ENCODE measurements at regions not wholly inside any gene's neighbourhood (a gene's known extent, or its start where the extent isn't known, plus 50 kb on each side); places are given as distances from the start of the nearest gene placed in this dataset.

GRCh38 chr20:21653628-21654027 is 51.8 kb upstream of the PAX1 start:
- DNase-seq (ENCODE audit: low read depth, low spot score) = no peak
- no peak for TF ChIP-seq CTCF (IDR thresholded peaks at IDR 0.05; ENCODE audit: low read depth, low read length)
- H3K4me3 ChIP-seq (ENCODE audit: low read depth, low read length) = no peak overlapping the region
- in situ Hi-C loops (cut with HindIII; ENCODE audit: low sequenced_read_pairs) = no loop called here

GRCh38 chr20:21643417-21643816 is 62.0 kb upstream of the PAX1 start:
- H3K4me3 ChIP-seq (ENCODE audit: low read depth, low read length) = no peak overlapping the region
- no peak for DNase-seq (ENCODE audit: low read depth, low spot score)
- in situ Hi-C loops (cut with HindIII; ENCODE audit: low sequenced_read_pairs) = no loop called here
- TF ChIP-seq CTCF (IDR thresholded peaks at IDR 0.05; ENCODE audit: low read depth, low read length) = no peak

- H3K4me3 ChIP-seq (ENCODE audit: low read depth, low read length) = no peak overlapping the region
- TF ChIP-seq CTCF (IDR thresholded peaks at IDR 0.05; ENCODE audit: low read depth, low read length) = no peak
- DNase-seq (ENCODE audit: low read depth, low spot score) = no peak
- in situ Hi-C loops (cut with HindIII; ENCODE audit: low sequenced_read_pairs) = no loop called here
These were observed 64.9 kb upstream of the PAX1 start for GRCh38 chr20:21640556-21640955.

GRCh38 chr20:21633829-21634228 is 71.6 kb upstream of the PAX1 start:
- in situ Hi-C loops (cut with HindIII; ENCODE audit: low sequenced_read_pairs) = no loop called here
- no peak for TF ChIP-seq CTCF (IDR thresholded peaks at IDR 0.05; ENCODE audit: low read depth, low read length)
- DNase-seq (ENCODE audit: low read depth, low spot score) = no peak
- H3K4me3 ChIP-seq (ENCODE audit: low read depth, low read length) = no peak overlapping the region

GRCh38 chr20:21632735-21633053 is 72.8 kb upstream of the PAX1 start:
- no peak for TF ChIP-seq CTCF (IDR thresholded peaks at IDR 0.05; ENCODE audit: low read depth, low read length)
- H3K4me3 ChIP-seq (ENCODE audit: low read depth, low read length) = no peak overlapping the region
- no peak for DNase-seq (ENCODE audit: low read depth, low spot score)
- in situ Hi-C loops (cut with HindIII; ENCODE audit: low sequenced_read_pairs) = no loop called here

GRCh38 chr20:21632031-21632734 is 73.3 kb upstream of the PAX1 start:
- no peak for TF ChIP-seq CTCF (IDR thresholded peaks at IDR 0.05; ENCODE audit: low read depth, low read length)
- DNase-seq (ENCODE audit: low read depth, low spot score) = no peak
- in situ Hi-C loops (cut with HindIII; ENCODE audit: low sequenced_read_pairs) = no loop called here
- H3K4me3 ChIP-seq (ENCODE audit: low read depth, low read length) = no peak overlapping the region

GRCh38 chr20:21628800-21629199 is 76.7 kb upstream of the PAX1 start:
- in situ Hi-C loops (cut with HindIII; ENCODE audit: low sequenced_read_pairs) = no loop called here

More at GRCh38 chr20:21628800-21629199, 76.7 kb upstream of the PAX1 start:
- H3K4me3 ChIP-seq (ENCODE audit: low read depth, low read length) = no peak overlapping the region
- no peak for TF ChIP-seq CTCF (IDR thresholded peaks at IDR 0.05; ENCODE audit: low read depth, low read length)
- DNase-seq (ENCODE audit: low read depth, low spot score) = no peak
